ENCODE measurements at regions not wholly inside any gene's neighbourhood (a gene's known extent, or its start where the extent isn't known, plus 50 kb on each side); places are given as distances from the start of the nearest gene placed in this dataset.

DNA sequence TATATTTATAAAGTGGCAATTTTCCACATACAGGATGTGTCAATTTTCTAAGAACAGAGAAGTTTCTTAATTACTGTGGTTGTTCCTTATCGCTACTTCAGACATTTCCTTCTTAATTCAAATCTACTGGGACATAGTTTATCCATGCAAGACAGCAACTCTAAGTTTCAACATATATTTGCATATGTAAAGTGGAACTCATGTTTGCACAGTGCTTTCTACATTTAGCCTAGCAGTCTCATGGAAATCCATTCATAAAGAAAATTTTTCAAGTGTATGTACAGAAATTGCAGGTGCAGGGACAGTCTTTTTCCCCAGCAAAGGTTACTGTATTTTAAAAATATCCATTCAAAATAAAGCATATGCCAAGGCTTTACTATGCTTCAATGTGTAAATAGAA lies 956.7 kb upstream of the SEL1L start:
- no peak for DNase-seq

DNA sequence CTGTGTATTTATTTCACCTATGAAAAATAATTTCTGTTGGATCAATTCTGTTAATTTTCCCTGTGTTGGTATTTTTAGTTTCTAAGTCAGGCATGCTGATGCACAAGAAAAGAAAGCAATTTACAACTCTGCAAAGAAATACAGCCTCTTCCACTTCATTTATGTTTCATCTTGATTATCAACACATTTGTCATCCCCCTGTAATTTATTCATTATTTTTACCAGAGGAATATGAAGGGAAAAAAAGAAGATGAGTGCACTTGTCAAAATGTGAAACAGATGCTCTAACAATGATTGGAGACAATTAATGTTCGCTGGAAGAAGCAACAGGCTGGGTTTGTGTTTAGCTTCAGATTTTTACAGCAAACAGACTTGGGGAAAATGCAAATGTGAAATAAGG lies 958.5 kb upstream of the SEL1L start:
- no peak for DNase-seq

DNA sequence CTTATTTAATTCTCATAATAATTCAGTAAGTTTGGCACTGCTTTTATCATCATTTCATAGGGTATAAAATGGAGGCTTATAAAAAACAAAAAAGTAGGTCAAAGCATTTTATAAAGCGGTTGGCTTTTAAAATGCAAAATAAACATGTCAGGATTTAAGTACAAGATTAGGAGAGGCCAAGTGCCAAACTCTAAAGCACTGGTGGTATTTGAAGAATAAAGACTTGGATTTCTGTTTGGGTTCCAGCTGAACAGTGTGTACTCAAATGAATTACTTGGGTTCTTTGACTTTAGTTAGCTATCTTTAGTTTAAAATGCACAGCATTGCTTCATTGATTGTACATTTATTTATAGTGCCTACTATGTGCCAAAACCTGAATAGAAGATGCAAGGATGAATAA lies 966.6 kb upstream of the SEL1L start:
- DNase-seq, result no peak

DNA sequence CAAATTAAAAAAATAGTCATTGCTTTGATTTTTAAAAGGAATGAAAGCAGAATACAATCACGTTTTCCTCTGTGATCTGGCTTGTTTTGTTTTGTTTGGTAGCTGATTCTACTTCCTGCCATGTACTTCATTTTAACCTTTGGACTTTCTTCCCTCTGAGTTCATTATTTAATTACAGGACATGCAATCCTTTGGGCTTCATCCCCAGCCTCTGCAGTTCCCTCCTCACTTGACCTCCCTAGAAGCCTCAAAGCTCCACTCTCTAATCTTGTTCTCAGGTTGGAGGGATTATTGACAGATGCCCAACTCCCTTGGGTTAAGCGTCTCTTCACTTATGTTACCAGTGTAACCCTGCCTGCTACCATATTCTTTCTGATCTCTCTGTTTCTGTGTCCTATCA lies 967.9 kb upstream of the SEL1L start:
- no peak for DNase-seq

DNA sequence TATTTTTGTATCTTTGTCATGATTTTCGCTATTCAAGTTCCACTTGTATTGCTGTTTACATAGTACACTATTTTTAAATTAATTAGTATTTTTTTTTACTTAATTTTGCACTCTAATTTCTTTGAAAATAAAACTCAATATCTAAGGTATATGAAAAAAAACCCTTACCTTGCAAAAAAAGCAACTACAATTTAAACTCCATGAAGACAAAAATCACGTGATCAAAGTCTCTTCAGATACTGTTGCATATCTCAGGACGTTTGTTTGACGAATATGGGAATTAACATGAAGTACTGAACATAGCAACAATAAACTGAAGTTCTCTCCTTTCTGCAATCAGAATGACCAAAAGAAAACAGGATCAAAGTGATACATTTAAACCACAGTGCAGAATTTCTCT lies 968.4 kb upstream of the SEL1L start:
- no peak for DNase-seq

DNA sequence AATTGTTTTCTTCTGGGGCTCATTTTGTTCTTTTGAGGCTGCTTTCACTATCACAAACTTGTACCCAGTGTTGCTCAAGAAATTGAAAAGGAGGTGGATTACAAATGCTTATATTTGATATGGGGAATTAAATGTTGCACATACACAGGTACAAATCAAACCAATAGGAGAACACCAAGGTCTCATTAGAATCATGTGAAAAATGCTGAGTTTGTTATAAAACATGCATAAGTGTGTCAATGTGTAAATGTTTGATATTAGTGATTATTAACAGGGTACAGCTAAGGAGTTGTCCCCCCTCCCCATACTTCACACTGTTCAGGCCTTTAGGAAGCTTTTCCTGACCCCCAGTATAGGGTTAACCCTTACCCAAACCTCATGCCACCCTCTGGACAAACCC lies 971.2 kb upstream of the SEL1L start:
- DNase-seq, result no peak

DNA sequence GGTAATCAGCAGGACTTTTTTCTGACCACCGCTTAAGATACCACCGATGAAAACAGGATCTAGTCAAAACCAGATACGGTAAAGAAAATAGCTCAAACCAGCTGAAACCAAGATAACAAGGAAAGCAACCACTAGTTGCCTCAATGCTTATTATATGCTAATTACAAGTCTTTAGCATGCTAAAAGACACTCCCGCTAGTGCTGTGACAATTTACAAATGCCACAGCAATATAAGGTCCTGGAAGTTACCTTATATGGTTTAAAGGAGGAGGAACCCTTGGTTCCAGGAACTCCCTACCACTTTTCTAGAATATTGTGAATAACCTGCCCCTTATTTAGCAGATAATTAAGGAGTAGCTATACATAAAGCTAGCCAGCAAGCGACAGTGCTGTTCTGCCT lies 976.4 kb upstream of the SEL1L start:
- no peak for DNase-seq

DNA sequence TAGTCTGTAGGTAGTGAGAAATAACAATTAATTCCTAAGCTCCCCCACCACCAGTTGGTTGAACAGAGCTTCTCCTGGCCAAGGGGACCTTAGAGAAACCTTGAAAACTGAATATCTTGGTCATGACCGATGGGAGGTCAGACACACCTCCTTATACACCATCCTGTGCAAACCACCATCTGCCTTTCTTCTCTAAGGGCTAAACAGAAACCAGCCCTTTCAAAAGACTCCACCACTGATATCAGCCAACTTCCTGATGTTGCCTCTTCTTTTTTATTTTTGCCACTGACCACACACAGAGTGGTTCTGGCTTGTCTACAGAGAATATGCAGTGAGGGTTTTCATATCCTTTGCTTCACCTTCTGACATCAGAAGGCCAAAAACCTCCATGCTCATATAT lies 977.7 kb upstream of the SEL1L start:
- DNase-seq, result no peak

DNA sequence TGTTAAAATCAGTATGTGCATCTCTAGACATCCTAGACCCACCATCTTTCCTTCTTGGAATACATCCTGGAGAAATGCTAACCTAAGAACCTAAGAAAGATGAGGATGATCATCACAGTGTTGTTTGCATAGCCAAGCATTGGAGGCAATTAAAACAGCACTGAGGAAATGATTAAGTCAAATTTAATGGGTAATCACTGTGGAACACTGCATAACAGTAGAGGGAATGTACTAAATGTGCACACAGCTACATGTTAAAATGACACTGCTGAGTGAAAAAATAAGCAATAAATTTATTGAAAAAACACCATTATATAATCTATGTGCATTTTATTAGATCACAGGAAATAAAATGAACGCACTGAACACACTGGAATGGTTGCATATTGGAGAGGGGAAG lies 987.1 kb upstream of the SEL1L start:
- no peak for DNase-seq

DNA sequence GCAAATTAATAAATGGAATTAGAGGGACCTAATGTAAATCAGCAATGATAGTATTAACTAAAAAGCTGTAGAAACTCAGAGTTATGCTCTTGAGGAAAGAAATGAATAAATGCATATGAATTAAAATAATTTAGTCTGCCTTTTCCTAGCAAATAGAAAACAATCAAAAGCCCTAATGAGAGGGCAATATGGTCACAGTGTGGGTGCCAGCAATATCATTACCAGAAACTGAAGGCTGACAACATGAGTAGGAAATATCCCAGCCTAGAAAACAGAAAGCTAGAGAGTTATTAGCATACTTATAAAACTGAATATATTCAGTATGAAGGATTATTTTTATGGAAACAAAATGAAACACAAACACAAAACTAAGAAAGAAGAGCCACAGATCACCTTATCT lies 987.5 kb upstream of the SEL1L start:
- no peak for DNase-seq

DNA sequence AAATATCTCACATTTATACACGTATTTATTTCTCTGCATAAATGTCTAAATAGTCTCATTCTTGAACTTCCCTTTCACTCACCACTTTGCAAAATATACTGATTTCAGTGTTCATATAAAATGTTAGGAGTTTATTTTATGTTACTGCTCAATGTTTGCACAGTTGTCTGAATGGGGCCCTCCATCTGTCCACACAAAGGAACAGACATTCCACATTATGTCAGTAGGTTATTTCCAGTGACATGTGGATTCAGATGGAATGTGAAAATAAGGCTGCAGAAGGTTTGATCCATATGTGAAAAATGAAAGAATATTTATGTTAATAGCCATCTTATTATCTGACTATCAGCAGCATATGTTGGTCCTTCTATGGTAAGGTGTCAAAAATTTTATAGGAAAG lies 994.4 kb upstream of the SEL1L start:
- no peak for DNase-seq

DNA sequence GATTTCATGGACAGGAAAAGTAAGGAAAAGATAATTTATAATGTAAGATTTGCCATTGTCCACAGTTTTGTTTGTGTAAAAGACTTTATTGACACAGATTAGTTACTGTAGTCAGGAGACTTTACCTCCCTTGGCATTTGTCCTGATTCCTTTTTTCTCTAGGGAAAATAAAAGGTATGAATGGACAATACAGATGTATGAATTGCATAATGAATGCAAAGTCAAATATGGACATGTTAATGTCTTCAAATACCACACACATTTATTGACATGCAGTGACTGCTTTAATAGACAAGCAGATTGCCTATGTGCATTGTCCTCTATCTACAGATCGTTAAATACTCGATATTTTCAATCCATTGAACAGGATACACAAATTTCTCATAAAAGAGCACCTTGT lies 999.7 kb upstream of the SEL1L start:
- no peak for DNase-seq

DNA sequence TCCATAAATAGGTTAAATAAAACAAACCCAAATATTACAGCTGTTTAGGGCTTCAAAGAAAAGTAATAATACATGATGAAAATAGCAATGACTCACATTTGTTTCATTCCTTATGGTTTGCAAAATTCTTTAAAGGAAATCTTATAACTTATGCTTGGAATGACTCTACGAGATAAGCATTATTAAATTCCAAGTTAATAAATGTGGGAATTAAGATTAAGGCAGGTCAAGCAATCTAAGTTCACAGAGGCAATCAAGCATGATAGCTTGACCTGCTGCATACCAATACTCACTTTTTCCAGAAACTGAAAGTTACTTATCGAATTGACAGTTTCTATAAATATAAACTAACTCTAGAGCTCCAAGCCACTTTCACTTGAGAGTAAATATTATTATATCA lies 1002.9 kb upstream of the SEL1L start:
- no peak for DNase-seq

DNA sequence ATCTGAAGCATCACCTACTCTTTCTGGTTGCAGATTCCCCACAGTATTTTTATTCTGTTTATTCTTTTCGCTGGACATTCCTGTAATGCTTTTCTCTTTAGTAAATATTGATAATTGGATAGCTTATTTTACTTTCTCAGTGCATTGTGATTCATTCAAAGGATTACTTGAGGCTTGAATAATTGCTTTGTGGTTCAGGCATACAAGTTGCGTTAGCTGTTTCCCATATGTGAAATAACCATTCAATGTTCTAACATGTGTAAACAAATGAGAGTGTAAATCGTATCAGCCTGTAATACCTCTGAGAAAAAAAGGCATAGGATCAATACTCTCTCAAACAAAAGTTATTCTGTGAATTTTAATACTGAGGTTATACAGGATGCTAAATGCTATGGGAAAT lies 1004.2 kb upstream of the SEL1L start:
- DNase-seq, result no peak

DNA sequence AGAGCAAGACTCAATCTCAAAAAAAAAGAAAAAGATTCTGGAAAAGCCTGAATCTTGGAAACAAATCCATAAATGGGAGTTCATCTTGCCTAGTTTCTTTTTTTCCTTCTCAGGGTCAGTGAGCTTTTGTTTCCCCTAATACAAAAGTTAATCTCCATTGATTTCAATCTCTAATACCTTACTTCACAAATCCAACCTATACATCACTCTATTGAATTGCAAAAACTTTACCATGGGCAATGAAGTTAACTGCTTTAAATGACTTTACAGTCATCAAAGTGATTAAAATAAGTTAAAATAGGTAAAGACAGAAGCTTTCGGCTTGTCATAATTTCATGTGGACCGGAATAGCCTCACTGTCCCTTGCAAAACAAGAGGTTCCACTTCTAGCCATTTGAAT lies 1012.7 kb upstream of the SEL1L start:
- DNase-seq, result no peak

DNA sequence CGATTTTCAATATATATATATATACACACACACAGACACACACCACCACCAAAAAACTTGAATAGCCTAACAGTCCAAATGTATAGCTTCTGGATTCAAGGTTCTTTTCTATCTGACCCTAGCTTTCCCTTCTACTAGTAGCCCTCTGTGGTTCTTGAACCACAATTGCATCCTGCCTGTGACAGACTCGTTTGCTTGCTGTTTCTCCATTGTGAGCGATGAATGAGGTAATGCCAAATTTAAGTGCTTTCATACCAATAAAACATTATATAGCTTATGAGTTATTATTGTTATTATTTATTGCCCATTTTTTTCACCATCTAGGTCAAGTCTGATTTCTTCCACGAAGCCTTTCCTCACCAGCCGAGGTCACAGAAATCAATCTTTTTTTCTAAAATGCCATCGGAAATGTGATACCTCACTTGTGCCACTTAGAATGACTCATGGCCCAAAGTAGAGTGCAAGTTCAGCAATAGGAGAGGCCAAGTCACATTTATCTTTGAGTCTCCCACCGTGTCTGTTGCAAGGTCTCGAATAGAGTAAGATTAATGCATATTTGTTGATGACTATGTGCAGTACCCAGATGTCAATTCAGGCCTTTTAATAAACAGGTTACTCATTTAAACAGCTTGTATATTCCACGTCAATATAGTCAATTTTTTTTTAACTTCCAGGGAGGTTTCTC lies 1015.8 kb upstream of the SEL1L start:
- DNase-seq, result no peak

DNA sequence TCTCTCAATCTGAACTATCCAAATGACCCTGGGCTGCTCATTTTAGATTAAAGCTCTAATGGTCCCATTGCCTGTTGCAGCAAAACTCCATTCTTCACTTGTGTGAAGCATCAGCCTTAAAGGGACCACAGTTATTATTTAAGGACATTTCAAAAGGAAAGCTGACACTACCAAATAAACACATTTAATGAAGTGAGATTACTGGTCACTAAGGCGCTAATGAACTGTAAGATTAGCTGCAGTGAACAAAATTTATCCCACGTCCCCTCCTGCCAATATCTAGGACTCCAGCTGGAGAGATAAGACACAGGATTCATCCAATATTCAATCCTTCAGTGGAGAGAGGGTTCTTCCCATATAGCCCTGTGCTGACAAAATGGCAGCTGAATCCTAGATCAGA lies 1029.2 kb upstream of the SEL1L start:
- DNase-seq, result no peak

DNA sequence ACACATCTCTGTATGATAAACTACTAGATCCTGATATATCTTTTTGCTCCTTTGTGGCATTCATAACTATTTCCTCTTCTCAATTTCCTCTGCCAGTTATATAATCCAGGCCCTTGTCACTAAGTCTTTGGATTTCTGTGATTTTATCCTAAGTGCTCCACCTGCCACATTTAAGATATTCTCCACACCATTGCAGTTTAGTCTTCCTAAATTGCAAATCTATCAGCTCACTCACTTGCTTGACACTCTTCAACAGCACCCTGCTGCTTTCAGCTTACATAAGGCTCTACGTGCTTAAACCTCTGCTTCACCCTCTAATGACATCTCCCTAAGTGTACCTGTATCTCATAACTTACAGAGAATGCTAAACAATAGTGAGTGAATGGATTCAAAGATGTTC lies 1032.2 kb upstream of the SEL1L start:
- DNase-seq, result no peak

DNA sequence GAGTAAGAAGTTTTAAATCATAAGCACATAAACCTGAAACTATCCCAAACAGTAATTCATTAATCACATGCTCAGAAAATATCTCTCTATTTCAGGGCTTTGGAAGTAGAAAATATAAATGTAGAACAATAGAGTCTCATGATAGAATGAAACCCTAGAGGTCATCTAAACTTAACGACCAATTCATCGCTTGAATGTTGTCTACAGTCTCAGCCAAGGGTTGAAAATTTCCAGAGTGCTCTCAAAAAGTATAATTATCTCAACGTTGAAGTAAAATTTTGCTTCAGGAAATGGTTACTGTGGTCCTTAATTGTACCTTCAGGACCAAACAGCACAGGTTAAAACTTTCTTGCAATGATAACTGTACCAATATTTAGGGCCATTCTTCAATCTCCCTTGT lies 1053.6 kb upstream of the SEL1L start:
- DNase-seq, result no peak

DNA sequence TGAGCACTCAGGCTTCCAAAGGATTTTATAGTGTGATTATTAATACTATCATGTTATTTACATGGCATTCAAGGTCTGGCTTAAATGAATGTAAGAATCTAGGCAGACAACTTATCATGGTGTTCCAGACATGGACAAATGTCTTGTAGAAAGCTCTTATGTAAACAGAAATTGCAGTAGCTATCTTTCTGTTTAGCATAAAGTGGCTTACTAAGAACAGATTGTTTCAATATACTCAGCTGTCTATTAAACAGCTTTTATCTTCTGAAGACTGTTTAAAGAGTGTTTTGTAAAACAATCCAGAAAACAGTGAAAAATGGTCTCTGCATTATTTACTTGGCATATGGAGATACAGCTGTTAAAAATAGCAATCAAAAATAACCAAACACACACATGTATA lies 1061.8 kb upstream of the SEL1L start:
- DNase-seq, result no peak

DNA sequence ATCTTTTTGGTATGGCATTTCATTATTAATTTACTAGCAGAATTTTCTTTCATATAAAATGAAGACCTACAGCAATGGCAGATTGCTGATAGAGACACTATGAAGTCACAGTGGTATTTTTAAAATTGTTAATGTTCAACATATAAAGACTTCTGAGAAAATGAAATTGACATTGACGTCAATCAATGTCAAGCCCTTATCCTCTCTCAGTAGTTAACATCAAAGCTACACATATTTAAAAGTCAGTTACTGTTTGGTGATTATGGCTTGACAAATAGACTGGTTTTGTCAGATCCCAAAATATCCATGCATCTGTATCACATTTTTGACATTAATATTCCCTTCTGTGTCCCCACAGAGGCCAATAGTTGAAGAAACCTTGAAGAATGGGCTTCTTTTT lies 1069.1 kb upstream of the SEL1L start:
- no peak for DNase-seq

DNA sequence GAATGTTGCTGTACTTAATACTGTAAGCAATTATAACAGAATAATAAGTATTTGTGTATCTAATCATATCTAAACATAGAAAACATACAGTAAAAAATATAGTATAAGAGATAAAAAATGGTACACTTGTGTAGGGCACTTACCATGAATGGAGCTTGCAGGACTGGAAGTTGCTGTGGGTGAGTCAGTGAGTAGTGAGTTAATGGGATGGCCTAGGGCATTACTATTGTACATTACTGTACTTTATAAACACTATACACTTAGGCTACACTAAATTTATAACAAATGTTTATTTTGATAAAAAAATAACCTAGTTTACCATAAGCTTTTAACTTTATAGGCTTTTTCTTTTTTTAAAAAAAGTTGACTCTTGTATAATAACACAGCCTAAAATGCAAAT lies 1071.2 kb upstream of the SEL1L start:
- no peak for DNase-seq

DNA sequence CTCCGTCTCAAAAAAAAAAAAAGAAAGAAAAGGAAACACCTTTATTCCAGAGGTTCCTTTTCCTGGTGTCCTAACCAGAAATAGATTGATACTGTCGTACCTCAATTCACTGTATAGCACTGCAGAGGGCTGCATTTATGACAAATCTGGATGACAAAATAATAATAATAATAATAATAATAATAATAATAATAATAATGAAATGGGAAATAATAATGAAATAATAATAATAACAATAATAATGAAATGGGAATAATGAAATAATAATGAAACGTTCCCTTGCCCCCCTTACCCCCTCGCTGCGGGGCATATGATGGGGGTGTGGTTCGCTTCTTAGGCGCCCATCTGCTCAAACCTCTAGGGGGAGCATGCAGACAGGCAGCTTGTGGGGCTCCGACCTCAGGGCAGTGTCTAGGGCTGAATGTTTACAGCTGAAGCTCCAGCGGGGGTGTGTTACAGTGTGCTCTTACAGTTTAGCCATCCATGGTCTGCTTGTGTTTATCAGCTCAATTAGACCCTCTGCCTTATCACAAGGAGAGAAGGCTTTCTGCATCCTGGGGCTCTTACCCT lies 1088.3 kb upstream of the SEL1L start:
- no peak for DNase-seq

DNA sequence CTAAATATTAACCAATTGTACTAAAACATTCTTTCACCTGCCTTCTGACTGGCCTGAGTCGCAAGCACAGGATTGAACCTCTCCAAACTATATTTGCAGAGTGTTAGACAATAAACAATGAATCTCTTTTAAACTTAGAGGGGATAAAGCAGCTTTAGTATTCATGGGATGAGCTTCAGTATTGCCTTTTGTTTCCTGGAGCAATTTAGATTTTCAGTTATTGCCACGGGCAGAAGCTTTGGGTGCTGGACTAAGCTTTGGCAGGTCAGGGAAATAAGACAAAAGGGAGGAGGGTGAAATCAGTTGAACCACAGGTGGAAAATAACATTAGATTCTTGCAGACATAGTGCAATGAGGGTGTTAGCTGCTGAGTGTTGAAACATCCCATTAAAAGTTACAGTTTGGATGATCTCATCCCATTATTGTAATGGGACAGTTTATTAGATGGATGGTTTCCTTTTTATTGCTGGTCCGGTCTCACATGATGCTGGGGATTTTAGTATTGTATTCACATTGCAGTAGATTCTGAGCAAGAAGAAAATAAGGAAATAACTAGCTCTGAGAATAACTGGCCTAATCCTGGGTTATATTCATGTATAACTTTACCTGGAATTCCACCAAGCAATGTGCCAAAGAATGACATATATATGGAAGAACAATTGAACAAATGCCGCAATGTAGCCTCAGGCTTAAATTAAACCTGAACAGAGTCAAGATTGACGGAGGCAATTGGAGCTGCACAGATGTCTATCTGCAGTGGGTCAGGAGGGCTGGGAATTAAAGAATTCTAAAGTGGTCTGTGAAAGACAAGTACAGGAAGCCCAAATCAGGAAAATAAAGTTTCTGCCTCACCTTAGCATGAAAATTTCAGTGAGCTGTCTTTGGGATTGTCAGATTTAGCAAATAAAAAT lies 1092.8 kb upstream of the SEL1L start:
- no peak for DNase-seq
